ENCODE measurements at regions not wholly inside any gene's neighbourhood (a gene's known extent, or its start where the extent isn't known, plus 50 kb on each side); places are given as distances from the start of the nearest gene placed in this dataset.

DNA sequence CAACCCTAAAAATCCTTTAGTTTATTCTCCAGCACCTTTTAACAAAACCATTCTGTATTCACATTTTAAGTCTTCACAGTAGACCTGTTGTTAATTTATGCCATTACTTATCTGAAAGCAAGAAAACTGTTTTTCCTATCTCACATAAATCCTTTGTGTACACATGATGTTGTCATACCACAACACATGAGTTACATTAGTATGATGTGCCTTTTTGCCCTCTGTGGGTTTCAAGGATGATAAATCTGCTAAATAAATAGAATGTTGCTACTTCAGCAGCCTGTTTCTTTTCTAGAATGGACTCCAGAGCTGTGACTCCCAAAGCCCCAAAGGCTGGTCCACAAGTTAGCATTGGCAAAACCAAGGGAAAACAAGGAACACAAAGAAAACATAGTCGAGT is 151.6 kb downstream of the SERPINI1 start:
- in situ Hi-C loops (cut with MboI; ENCODE audit: low pct_unique_long_range_greater_than_20kb, low sequenced_read_pairs, unreplicated experiment) = loop anchor here (25.0 kb wide), 1 partner anchor 500 kb away; the partner anchor contains the start of gene ZBBX
- no peak for DNase-seq (ENCODE audit: low spot score)
- TF ChIP-seq, protein P1, sequence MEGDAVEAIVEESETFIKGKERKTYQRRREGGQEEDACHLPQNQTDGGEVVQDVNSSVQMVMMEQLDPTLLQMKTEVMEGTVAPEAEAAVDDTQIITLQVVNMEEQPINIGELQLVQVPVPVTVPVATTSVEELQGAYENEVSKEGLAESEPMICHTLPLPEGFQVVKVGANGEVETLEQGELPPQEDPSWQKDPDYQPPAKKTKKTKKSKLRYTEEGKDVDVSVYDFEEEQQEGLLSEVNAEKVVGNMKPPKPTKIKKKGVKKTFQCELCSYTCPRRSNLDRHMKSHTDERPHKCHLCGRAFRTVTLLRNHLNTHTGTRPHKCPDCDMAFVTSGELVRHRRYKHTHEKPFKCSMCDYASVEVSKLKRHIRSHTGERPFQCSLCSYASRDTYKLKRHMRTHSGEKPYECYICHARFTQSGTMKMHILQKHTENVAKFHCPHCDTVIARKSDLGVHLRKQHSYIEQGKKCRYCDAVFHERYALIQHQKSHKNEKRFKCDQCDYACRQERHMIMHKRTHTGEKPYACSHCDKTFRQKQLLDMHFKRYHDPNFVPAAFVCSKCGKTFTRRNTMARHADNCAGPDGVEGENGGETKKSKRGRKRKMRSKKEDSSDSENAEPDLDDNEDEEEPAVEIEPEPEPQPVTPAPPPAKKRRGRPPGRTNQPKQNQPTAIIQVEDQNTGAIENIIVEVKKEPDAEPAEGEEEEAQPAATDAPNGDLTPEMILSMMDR (IDR thresholded peaks at IDR 0.05; ENCODE audit: extremely low read depth, insufficient read depth, missing control alignments) = no peak

DNA sequence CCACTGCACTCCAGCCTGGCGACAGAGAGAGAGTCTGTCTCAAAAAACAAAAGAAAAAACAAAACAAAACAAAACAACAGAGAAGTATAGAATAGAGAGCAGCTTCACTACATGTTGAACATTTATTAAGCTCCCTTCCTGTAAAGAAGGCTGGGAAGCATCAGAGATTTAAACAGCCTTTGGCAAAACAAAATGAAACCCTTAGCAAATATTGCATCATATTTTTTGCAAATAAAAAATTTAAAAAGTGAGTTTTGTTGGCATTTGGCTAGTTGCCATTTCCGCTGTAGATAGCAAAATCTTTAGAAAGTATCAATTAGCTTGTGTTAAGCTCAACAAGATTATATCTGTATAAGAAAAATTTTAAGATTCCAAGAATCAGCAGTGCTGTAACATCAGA is 151.2 kb downstream of the SERPINI1 start:
- no peak for DNase-seq (ENCODE audit: low spot score)
- in situ Hi-C loops (cut with MboI; ENCODE audit: low pct_unique_long_range_greater_than_20kb, low sequenced_read_pairs, unreplicated experiment) = loop anchor here (25.0 kb wide), 1 partner anchor 499 kb away; the partner anchor contains the start of gene ZBBX
- TF ChIP-seq, protein P1 (IDR thresholded peaks at IDR 0.05; ENCODE audit: extremely low read depth, insufficient read depth, missing control alignments) = no peak

DNA sequence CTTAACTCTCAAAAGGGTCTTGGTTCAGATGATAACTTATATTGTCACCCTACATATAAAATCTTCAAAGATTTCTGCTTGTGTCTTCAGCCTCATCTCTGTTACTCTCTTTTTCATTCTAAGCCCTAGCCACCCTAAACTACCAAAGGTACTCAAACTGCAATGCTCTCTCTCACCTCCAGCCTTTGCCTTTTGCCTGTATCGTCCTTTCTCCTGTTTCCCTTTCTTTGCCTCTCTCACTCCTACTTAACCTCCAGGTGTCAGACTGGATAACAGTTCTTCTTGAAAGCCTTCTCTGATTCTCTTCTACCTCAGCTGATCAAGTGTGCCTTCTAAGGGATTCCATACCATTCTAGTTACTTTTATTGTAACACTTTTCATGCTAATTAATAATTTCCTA is 149.8 kb downstream of the SERPINI1 start:
- TF ChIP-seq, protein P1 (IDR thresholded peaks at IDR 0.05; ENCODE audit: extremely low read depth, insufficient read depth, missing control alignments) = no peak
- no peak for DNase-seq (ENCODE audit: low spot score)
- in situ Hi-C loops (cut with MboI; ENCODE audit: low pct_unique_long_range_greater_than_20kb, low sequenced_read_pairs, unreplicated experiment) = loop anchor here (25.0 kb wide), 1 partner anchor 498 kb away; the partner anchor contains the start of gene ZBBX

DNA sequence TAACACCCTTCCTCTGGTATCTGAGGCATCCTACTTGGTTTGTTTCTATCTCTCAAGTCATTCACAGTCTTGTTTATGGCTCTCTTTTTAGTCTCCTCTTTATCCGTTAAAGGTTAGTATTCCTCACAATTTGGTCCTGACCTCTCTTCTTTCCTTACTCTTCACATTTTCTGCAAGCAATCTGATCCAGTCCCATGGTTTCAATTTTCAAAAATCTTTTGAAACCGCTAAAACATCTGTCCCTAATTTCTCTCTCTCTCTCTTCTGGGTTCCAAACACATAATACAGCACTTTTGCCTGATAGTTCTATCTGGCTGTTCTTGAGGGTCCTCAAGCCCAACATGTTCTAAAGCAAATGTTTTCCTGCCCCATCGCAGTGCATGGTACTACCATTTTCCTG is 149.0 kb downstream of the SERPINI1 start:
- TF ChIP-seq, protein P1 (IDR thresholded peaks at IDR 0.05; ENCODE audit: extremely low read depth, insufficient read depth, missing control alignments) = no peak
- DNase-seq (ENCODE audit: low spot score) = no peak
- in situ Hi-C loops (cut with MboI; ENCODE audit: low pct_unique_long_range_greater_than_20kb, low sequenced_read_pairs, unreplicated experiment) = loop anchor here (25.0 kb wide), 1 partner anchor 497 kb away; the partner anchor contains the start of gene ZBBX

DNA sequence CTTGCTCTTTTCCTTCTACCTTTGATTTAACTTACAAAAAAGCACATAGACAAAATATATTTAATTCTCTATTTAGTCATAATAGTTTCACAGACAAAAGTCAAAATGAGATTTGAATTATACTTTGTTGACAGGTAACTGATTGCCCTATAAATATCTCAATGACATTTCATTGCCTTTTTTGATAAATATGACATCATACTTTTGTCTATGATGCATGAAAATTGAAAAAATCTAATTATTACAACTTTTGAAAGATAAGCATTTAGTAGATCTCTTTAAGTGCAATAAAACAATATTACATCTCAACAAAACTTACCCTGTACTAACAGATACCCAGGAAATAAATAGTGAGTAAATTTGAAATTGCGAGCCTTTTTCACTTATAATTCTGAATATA is 147.9 kb downstream of the SERPINI1 start:
- in situ Hi-C loops (cut with MboI; ENCODE audit: low pct_unique_long_range_greater_than_20kb, low sequenced_read_pairs, unreplicated experiment) = loop anchor here (25.0 kb wide), 1 partner anchor 496 kb away; the partner anchor contains the start of gene ZBBX
- no peak for DNase-seq (ENCODE audit: low spot score)
- TF ChIP-seq, protein P1 (IDR thresholded peaks at IDR 0.05; ENCODE audit: extremely low read depth, insufficient read depth, missing control alignments) = no peak

DNA sequence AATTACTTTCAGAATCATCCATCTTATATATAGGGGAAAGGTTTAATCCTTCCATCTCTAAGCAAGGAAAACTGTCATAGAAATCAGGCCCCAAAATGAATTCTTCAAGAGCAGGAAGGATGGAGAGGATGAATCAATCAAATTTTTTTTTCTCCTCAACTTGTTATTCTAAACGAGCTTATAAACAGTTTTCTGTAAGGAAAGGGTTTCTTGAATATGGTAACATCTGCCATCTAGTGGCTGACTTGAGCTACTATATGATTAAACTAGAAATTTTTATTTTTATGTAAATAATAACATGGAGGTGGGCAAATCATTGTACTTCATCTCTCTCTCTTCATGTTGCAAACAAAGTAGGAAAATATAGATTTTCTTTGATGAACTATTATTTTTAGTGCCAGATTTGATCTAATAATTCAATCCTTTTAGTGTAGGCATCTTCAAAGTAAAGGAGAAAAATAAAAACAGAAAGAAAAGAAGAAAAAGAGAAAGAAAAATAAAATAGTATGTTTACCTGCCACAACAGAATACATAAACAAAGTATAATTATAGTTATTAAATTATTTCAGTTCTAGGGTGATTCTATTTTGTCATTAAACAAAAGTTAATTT is 146.6 kb downstream of the SERPINI1 start:
- in situ Hi-C loops (cut with MboI; ENCODE audit: low pct_unique_long_range_greater_than_20kb, low sequenced_read_pairs, unreplicated experiment) = loop anchor here (25.0 kb wide), 1 partner anchor 495 kb away; the partner anchor contains the start of gene ZBBX
- TF ChIP-seq, protein P1 (IDR thresholded peaks at IDR 0.05; ENCODE audit: extremely low read depth, insufficient read depth, missing control alignments) = peak; percentile 46
- peak; percentile 27 for DNase-seq (ENCODE audit: low spot score)
